ENCODE measurements at regions not wholly inside any gene's neighbourhood (a gene's known extent, or its start where the extent isn't known, plus 50 kb on each side); places are given as distances from the start of the nearest gene placed in this dataset.

DNA sequence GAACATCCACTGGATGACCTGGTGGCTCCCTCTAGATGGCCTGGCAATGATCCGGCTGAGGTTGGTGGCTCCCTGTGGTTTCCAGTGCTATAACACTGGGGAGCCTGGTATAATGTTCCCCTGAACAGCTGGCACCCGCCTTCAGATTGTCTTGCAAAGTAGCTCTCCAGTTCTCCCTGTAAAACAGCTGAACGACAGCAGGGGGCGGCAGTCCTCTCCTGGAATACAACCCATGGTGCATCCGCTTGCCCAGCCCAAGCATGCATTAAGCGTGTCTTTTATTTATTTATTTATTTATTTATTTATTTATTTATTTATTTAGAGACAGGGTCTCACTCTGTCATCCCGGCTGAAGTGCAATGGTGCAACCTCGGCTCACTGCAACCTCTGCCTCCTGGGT is 258.9 kb downstream of the BUD13 start:
- TF ChIP-seq CTCF (IDR thresholded peaks at IDR 0.05) (peak in 2 of 6 experiments; percentile 13 to 24), POLR2A (IDR thresholded peaks at IDR 0.05) (no peak)

Measured in esophagus squamous epithelium (tissue), 4 donors.